ENCODE measurements at regions not wholly inside any gene's neighbourhood (a gene's known extent, or its start where the extent isn't known, plus 50 kb on each side); places are given as distances from the start of the nearest gene placed in this dataset.
"Not testable (repeated sequence)": the region's sequence is repeated elsewhere in the genome, so short reads cannot be mapped to it uniquely, and the experiment has no call there.

GRCh38 chr2:234802071-234802844, 149.6 kb upstream of the SH3BP4 start:
- DNase-seq (ENCODE audit: low read depth in 2 of 2): no peak

- no peak for DNase-seq (ENCODE audit: low read depth in 2 of 2)
Observed at GRCh38 chr2:234797566-234798250, 154.1 kb upstream of the SH3BP4 start.

GRCh38 chr2:234796045-234796591, 155.7 kb upstream of the SH3BP4 start:
- DNase-seq (ENCODE audit: low read depth in 2 of 2): no peak

- DNase-seq (ENCODE audit: low read depth in 2 of 2): no peak
Observed at GRCh38 chr2:234795272-234795920, 156.4 kb upstream of the SH3BP4 start.

DNA sequence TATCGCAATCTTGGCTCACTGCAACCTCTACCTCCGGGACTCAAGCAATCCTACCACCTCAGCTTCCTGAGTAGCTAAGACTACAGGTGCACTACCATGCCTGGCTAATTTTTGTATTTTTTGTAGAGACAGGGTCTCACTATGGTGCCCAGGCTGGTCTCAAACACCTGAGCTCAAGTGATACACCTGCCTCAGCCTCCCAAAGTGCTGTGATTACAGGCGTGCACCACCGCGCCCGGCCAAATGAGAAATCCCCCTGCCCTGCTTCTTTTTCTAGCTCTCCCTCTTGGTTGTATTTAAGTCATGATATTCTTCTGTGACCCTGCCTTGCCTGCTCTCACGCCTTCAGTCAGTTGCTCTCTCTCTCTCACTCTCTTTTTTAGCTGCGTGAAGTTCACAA, 157.0 kb upstream of the SH3BP4 start:
- DNase-seq (ENCODE audit: low read depth in 2 of 2): no peak

DNA sequence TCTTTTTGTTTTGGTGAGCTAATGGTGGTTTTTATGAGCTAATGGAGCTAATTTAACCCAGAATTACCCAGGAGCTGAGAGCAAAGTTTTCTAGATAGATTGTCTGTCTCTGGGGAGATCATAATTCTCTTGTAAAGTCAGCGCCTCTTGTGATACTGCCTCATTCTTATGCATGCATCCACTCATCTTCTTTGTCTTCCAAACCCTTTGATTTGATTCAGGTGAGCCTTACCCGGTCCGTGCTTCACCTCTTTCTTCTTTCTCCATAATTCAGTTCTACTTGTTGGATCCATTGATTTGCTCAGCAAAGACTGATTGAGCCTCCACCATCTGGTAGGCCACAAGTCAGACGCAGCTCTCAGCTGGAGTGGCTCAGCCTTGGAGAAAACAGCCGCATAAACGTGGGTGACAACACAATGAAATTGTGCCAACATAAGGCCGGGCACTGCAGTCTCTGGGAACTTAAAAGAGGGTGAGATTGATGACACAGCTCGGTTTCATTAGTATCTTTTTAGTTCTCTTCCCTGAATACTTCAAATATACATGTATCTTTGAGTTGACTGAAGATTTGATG, 158.5 kb upstream of the SH3BP4 start:
- DNase-seq (ENCODE audit: low read depth in 2 of 2): no peak

DNA sequence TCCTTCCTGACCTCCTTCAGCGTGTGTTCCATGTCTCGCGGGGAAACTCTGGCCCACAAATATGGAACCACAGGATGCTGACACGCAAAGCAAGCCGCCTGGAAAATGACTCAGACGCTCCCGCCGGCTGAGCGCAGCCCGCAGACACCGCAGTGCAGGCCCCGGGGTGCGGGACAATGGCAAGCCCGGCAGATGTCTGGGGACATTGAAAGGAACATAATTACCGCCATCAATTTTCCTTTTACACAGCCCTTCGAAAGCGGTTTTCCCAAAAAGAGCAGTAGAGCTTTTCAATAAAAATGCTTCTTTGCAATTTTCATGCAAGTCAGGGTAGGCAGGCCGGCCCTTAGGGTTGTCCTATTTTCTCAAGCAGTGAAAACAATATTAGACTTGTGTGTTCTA, 159.2 kb upstream of the SH3BP4 start:
- no peak for DNase-seq (ENCODE audit: low read depth in 2 of 2)

DNA sequence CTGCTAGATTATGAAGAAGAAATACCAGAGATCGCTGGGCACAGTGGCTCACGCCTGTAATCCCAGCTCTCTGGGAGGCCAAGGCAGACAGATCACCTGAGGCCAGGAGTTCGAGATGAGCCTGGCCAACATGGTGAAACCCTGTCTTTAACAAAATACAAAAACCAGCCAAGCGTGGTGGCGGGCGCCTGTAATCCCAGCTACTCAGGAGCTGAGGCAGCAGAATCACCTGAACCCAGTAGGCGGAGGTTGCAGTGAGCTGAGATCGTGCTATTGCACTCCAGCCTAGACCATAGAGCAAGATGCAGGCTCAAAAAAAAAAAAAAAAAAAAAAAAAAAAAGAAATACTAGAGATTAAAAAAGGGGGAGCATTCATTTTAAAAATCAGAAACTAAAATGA, 159.7 kb upstream of the SH3BP4 start:
- DNase-seq (ENCODE audit: low read depth in 2 of 2): not testable (repeated sequence)

- no peak for DNase-seq (ENCODE audit: low read depth in 2 of 2)
Observed at GRCh38 chr2:234790380-234790779, 161.4 kb upstream of the SH3BP4 start.

- no peak for DNase-seq (ENCODE audit: low read depth in 2 of 2)
Observed at GRCh38 chr2:234789556-234790325, 162.1 kb upstream of the SH3BP4 start.

DNA sequence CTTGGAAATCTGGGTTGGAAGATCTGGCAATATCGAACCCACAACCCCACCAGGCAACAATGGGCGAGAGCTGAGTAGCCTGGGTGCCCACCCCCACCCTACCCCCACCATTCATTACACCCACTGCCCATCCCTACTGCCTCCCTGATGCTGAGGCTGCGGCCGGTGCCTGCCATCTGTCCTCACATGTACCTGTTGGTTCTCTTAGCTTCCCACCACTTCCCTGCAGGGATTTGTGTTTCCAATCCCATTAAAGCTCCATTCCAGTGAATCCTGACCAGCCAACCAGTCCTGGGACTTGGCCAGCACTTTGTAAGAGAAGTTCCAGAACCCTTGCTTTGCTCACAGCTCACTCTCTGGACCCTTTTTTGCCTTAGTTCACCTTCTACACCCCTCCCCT, 163.0 kb upstream of the SH3BP4 start:
- no peak for DNase-seq (ENCODE audit: low read depth in 2 of 2)

DNA sequence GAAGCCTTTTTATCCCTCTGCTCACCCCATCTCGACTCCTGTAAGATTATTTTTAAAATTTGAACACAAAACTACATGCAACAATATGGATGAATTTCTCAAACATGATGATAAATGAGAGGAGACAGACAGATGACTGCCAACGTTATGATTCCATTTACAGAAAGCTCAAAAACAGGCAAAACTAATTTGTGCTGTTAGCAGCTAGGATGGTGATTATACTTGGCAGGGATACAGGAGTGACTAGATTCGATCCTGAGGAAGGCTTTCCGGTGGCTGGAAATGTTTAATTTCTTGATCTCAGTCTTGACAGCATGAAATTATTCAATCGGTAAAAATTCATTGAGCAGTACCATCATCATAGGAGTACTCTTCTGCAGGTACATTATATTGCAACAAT, 163.4 kb upstream of the SH3BP4 start:
- no peak for DNase-seq (ENCODE audit: low read depth in 2 of 2)

DNA sequence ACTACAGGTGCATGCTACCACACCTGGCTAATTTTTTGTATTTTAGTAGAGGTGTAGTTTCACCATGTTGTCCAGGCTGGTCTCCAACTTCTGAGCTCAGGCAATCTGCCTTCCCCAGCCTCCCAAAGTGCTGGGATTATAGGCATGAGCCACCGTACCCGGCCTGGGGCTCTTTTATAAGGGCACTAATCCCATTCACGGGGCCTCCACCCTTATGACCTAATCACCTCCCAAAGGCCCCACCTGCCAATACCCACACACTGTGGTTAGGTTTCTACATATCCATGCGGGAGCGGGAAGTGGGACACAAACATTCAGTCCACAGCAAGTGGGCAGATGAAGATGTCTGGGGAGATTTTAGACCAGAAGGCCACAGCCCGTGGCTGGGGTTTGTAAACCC, 164.7 kb upstream of the SH3BP4 start:
- DNase-seq (ENCODE audit: low read depth in 2 of 2): no peak

- DNase-seq (ENCODE audit: low read depth in 2 of 2): no peak
Observed at GRCh38 chr2:234773764-234774409, 177.9 kb upstream of the SH3BP4 start.

- DNase-seq (ENCODE audit: low read depth in 2 of 2): no peak
Observed at GRCh38 chr2:234773129-234773528, 178.7 kb upstream of the SH3BP4 start.

DNA sequence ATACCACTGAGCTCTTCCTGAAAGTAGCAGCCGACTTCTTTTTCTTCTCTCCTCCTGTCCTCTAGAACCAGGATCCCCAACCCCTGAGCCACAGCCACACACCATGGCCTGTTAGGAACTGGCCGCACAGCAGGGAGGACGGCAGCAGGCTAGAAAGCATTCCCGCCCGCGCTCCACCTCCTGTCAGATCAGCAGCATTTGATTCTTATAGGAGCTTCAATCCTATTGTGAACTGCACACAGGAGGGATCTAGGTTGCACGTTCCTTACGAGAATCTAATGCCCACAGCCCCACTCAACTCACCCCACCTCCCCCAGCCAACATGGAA, 179.1 kb upstream of the SH3BP4 start:
- no peak for DNase-seq (ENCODE audit: low read depth in 2 of 2)

GRCh38 chr2:234771980-234772732, 179.7 kb upstream of the SH3BP4 start:
- DNase-seq (ENCODE audit: low read depth in 2 of 2): no peak

DNA sequence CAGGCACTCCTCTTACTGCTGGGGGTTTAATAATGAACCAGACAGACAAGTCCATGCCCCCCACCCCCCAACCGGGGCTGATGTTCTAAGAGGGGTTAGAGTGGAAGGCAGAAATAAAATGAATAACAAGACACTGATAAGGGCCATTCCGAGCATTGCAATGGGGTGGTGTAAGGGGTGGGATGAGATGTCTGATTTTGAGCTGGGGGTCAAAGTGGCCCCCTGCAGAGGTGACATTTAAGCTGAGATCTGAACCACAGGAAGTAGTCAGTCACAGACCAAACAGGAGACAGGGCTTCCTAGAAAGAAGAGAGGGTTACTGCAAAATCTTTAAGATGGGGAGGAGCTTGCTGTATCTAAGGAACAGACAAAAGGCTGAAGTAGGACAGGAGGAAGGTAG, 180.6 kb upstream of the SH3BP4 start:
- no peak for DNase-seq (ENCODE audit: low read depth in 2 of 2)

DNA sequence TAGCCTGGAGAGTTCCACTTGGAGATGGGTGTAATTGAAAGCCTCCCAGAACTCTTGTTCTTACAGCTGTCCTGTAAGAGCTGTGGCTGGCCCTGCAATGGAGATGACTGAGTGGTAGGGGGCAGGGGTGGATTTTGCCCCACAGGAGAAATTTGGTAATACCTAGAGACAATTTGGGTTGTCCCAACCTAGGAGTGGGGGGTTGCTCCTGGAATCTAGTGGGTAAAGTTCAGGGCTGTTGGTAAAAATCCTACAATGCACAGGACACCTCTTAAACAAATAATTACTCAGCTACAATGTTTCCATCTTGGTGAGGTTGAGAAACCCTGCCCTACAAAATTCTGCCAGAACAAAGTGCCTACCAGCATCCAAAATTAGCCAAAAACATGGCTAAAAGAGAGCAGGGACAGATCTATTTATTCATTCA, 181.1 kb upstream of the SH3BP4 start:
- DNase-seq (ENCODE audit: low read depth in 2 of 2): no peak

- no peak for DNase-seq (ENCODE audit: low read depth in 2 of 2)
Observed at GRCh38 chr2:234770031-234770506, 181.7 kb upstream of the SH3BP4 start.
